GM12878 (cell line): ENCODE measurements at regions not wholly inside any gene's neighbourhood (a gene's known extent, or its start where the extent isn't known, plus 50 kb on each side); places are given as distances from the start of the nearest gene placed in this dataset.
A peak's percentile ranks its signal among the peaks of the same experiment; 100 is the strongest.

Experiments used
- ATAC-seq: fragments of 200-7000 bp; cut with Tn5 transposase; 3 replicates; pipeline ENCODE4 v1.9.1; 2020; ENCODE audit warnings: mild to moderate bottlenecking, moderate library complexity
- BruUV-seq: library from RNA; stranded (reverse); fragments of 400-500 nt; replicated peaks from 2 replicates; lab custom pipeline; 2021; lab: Mats Ljungman, UMichigan
- CTCF ChIA-PET: fragments of 300-600 bp; sonication (Branson Sonifier 250); formaldehyde crosslinking; extraction: SDS; loops from one replicate; lab custom pipeline; 2021; ENCODE audit warnings: inconsistent platforms; lab: Yijun Ruan, JAX
- POLR2A ChIA-PET: fragments of 350-600 bp; formaldehyde crosslinking; extraction: SDS; loops from one replicate; lab custom pipeline; 2021; ENCODE audit warnings: inconsistent platforms; lab: Charles Lee
- RAD21 ChIA-PET: fragments of 300-600 bp; sonication (Branson Sonifier 250); formaldehyde crosslinking; loops from one replicate; lab custom pipeline; 2023; ENCODE audit warnings: antibody characterized with exemption; ENCODE audit not compliant: unreplicated experiment; lab: Charles Lee
- SMC1A ChIA-PET: fragments of 300-600 bp; sonication (Branson Sonifier 250); formaldehyde crosslinking; loops from one replicate; lab custom pipeline; 2023; ENCODE audit not compliant: unreplicated experiment, uncharacterized antibody; lab: Charles Lee
- DNase-seq: peaks from one replicate; pipeline ENCODE4 v3.0.0-alpha.2; 2011; ENCODE audit warnings: low read depth, low spot score
- FAIRE-seq: peaks from 3 replicates; lab custom pipeline; 2011; peaks lifted over from hg19 to GRCh38; lab: Jason Lieb, UNC
- H2AFZ ChIP-seq: 2 replicates; pipeline ENCODE4 v1.6.0; 2011; ENCODE audit warnings: low read depth, low read length, control low read depth; ENCODE audit not compliant: control insufficient read depth
- H3K27ac ChIP-seq: 2 replicates; pipeline ENCODE4 v1.5.1; 2011; ENCODE audit warnings: control low read depth; ENCODE audit not compliant: control insufficient read depth, insufficient read depth
- H3K27me3 ChIP-seq, 2 experiments: replicated peaks in 1 of 2; 2 replicates each; pipeline versions ENCODE4 v1.6.0 to v1.6.1; 2011; ENCODE audit warnings: low read length in 1 of 2; ENCODE audit not compliant: control insufficient read depth in 2 of 2, insufficient read depth in 2 of 2
- H3K36me3 ChIP-seq, 2 experiments: 2 replicates each; pipeline ENCODE4 v1.5.1; 2011; ENCODE audit warnings: low read length in 1 of 2; ENCODE audit not compliant: control insufficient read depth in 2 of 2, insufficient read depth in 2 of 2
- H3K4me1 ChIP-seq: 2 replicates; pipeline ENCODE4 v1.6.1; 2011; ENCODE audit warnings: mild to moderate bottlenecking, low read length, moderate library complexity, mixed read lengths; ENCODE audit not compliant: control insufficient read depth, insufficient read depth
- H3K4me2 ChIP-seq: 2 replicates; pipeline ENCODE4 v1.6.0; 2011; ENCODE audit warnings: control low read depth; ENCODE audit not compliant: control insufficient read depth, insufficient read depth
- H3K4me3 ChIP-seq: fragments of 200-600 bp; sonication (generic); 2 replicates; pipeline ENCODE4 v1.5.1; 2016
- H3K79me2 ChIP-seq: 2 replicates; pipeline ENCODE4 v1.6.0; 2011; ENCODE audit warnings: low read length; ENCODE audit not compliant: control insufficient read depth, insufficient read depth
- H3K9ac ChIP-seq: 2 replicates; pipeline ENCODE4 v1.8.0; 2011; ENCODE audit warnings: low read length, control low read depth, mixed read lengths; ENCODE audit not compliant: control insufficient read depth, insufficient read depth
- H3K9me3 ChIP-seq: replicated peaks from 3 replicates; pipeline ENCODE4 v1.5.1; 2011; ENCODE audit warnings: mild to moderate bottlenecking, low read length; ENCODE audit not compliant: control insufficient read depth, insufficient read depth
- H4K20me1 ChIP-seq: 2 replicates; pipeline ENCODE4 v1.6.0; 2011; ENCODE audit not compliant: control insufficient read depth, insufficient read depth
- BHLHE40 ChIP-seq, 2 experiments: fragments of 450-650 bp in 1 of 2; IDR thresholded peaks; 2 replicates each; pipeline ENCODE4 v1.6.1; 2011 to 2017; ENCODE audit warnings: low read depth in 2 of 2, borderline replicate concordance in 1 of 2, improper control_type of control experiment in 1 of 2, low read length in 1 of 2, mild to moderate bottlenecking in 1 of 2
- BRCA1 ChIP-seq: IDR thresholded peaks from 2 replicates; pipeline ENCODE4 v1.6.1; 2011; ENCODE audit warnings: low read depth, low read length, improper control_type of control experiment
- CEBPB ChIP-seq, 2 experiments: fragments of 150-350 bp in 1 of 2; IDR thresholded peaks; 2 replicates each; pipeline ENCODE4 v1.6.1; 2012 to 2014; ENCODE audit warnings: low read depth in 2 of 2, low read length in 2 of 2, borderline replicate concordance in 1 of 2, inconsistent platforms in 1 of 2
- CHD4 ChIP-seq: fragments of 200-600 bp; sonication (generic); IDR thresholded peaks from 2 replicates; pipeline ENCODE4 v1.6.1; 2016; ENCODE audit warnings: mild to moderate bottlenecking
- ETV6 ChIP-seq, 2 experiments: fragments of 450-650 bp in 1 of 2; IDR thresholded peaks in 1 of 2; conservative IDR thresholded peaks in 1 of 2; 2 replicates each; pipeline ENCODE4 v1.6.1; 2014; ENCODE audit warnings: antibody characterized with exemption in 1 of 2, borderline replicate concordance in 1 of 2, low read depth in 1 of 2, mild to moderate bottlenecking in 1 of 2, moderate library complexity in 1 of 2
- MYC ChIP-seq: IDR thresholded peaks from 2 replicates; pipeline ENCODE4 v1.6.1; 2011; ENCODE audit warnings: mild to moderate bottlenecking, low read length, moderate library complexity, inconsistent platforms; ENCODE audit not compliant: insufficient read depth, insufficient replicate concordance, insufficient read length, severe bottlenecking
- SIN3A ChIP-seq: IDR thresholded peaks from 2 replicates; pipeline ENCODE4 v1.6.1; 2012; ENCODE audit warnings: low read depth, low read length, improper control_type of control experiment
- WGBS: methylation state at CpG from one replicate; pipeline ENCODE4 v1.1.6; 2016; ENCODE audit warnings: low lambda C conversion rate; ENCODE audit not compliant: insufficient replicate concordance, insufficient coverage; ENCODE audit errors: missing lambda C conversion rate; 5-methylcytosine and 5-hydroxymethylcytosine counted together
- in situ Hi-C: fragments of 300-500 bp; cut with MboI; formaldehyde crosslinking; loops from 9 replicates; pipeline ENCODE4 v1.14.3; 2018; ENCODE audit warnings: mixed read lengths
- intact Hi-C: fragments of 100-400 bp; cut with micrococcal nuclease; formaldehyde crosslinking; loops from one replicate; pipeline ENCODE4 v1.14.2; 2022; ENCODE audit not compliant: unreplicated experiment
- TF ChIP-seq, protein P1 (sequence below): fragments of 450-650 bp; IDR thresholded peaks from 2 replicates; pipeline ENCODE4 v1.6.1; 2017; ENCODE audit warnings: mild to moderate bottlenecking, moderate library complexity

DNA sequence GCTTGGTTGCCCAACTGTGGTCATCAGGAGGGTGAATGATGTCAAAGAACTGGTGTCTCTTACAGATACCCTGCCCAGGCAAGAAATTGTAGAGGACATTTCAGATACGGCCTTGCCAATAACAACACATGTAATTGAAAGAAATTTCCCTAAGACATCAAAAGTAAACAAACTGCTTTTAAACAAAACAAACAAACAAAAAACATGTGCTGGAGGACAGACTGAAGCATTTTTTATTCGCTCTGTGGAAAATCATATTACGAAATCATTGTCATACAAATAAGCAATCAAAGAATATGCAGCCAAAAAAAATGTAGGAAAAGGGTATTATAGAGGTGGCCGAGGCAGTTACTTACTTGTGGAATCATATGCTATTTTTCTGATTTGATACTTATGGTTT lies 52.1 kb upstream of the MYEOV start:
- SMC1A ChIA-PET: interaction anchor here (0.8 to 1.2 kb wide), 4 partner anchors 13 to 146 kb away, joined by 3 to 5 read pairs (median 3); no protein-coding TSS in a partner anchor
- intact Hi-C loops: no loop called here
- H3K27me3 ChIP-seq: no peaks in the 10 kb centered on the region
- CTCF ChIA-PET: interaction anchor here (0.7 to 1.0 kb wide), 3 partner anchors 15 to 110 kb away, joined by 3 to 5 read pairs (median 4); no protein-coding TSS in a partner anchor
- ATAC-seq (no peak), DNase-seq (no peak), FAIRE-seq (no peak)
- no peak overlapping the region for H3K4me2 ChIP-seq
- no peak overlapping the region for H2AFZ ChIP-seq
- H4K20me1 ChIP-seq: no peaks in the 10 kb centered on the region
- WGBS: 75% methylated on average over 4 of the region's 4 CpGs
- RAD21 ChIA-PET: interaction anchor here (0.9 to 1.1 kb wide), 2 partner anchors 13 to 36 kb away, joined by 3 read pairs; no protein-coding TSS in a partner anchor
- H3K9ac ChIP-seq: no peak overlapping the region
- H3K36me3 ChIP-seq: no peaks in the 10 kb centered on the region
- H3K27ac ChIP-seq: no peak overlapping the region
- in situ Hi-C loops: no loop called here
- POLR2A ChIA-PET: interaction anchor here (0.6 to 1.0 kb wide), 3 partner anchors 12 to 76 kb away, joined by 4 to 6 read pairs (median 4); no protein-coding TSS in a partner anchor
- peaks cover 1% of the 10 kb centered on the region; the same call in 2 of the 3 replicates for H3K9me3 ChIP-seq
- no peak overlapping the region for H3K4me3 ChIP-seq
- no TSS peak for BruUV-seq
- no peaks in the 10 kb centered on the region; the same call in 1 of the 2 replicates for H3K4me1 ChIP-seq
- no peaks in the 10 kb centered on the region for H3K79me2 ChIP-seq
- TF ChIP-seq BRCA1: no peak
- no peak for TF ChIP-seq MYC
- no peak for TF ChIP-seq CEBPB (IDR thresholded peaks at IDR 0.05; ENCODE audit: borderline replicate concordance in 1 of 2, low read depth in 2 of 2, low read length in 2 of 2)
- TF ChIP-seq CHD4: no peak
- no peak for TF ChIP-seq BHLHE40 (IDR thresholded peaks at IDR 0.05; ENCODE audit: borderline replicate concordance in 1 of 2, low read depth in 2 of 2, low read length in 1 of 2)

DNA sequence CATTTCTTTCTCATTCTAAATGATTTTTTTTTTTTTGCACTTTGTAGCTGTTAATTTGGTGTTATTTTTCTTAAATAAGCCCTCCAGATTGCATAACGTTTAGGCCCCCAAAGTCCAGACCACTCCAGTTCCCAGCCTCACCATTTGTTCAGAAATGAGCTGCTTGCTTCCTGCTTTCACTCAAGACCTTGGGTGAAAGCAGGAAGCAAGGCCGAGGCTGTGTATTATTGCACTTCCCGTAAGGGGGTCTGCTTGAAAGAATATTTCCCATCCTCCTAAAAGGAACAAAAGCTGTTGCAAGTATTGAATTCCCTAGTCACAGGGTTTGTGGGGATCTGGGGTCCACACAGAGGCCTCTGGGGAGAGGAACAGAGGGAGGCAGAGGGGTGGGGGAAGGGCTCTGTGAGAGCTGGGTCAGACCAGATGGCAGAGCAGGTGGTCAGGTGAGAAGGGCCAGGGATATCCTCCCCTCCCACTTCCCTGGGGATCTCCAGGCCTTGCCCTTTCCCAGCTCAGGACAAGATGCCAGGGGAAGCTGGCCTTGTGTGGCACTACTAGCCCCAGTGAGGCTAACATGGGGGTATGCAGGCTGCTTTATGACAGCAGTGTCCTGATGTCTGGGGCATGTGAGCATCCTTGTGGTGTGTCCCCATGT lies 51.6 kb upstream of the MYEOV start:
- H3K27ac ChIP-seq: no peak overlapping the region
- in situ Hi-C loops: no loop called here
- RAD21 ChIA-PET: interaction anchor here (0.9 to 1.1 kb wide), 2 partner anchors 13 to 36 kb away, joined by 3 read pairs; no protein-coding TSS in a partner anchor
- intact Hi-C loops: no loop called here
- DNase-seq (no peak), FAIRE-seq (no peak), ATAC-seq (no peak)
- no peak overlapping the region for H3K4me3 ChIP-seq
- SMC1A ChIA-PET: interaction anchor here (0.8 to 1.2 kb wide), 4 partner anchors 14 to 146 kb away, joined by 3 to 5 read pairs (median 3); no protein-coding TSS in a partner anchor
- peaks cover 1% of the 10 kb centered on the region; the same call in 2 of the 3 replicates for H3K9me3 ChIP-seq
- no peaks in the 10 kb centered on the region for H3K36me3 ChIP-seq
- no peaks in the 10 kb centered on the region for H4K20me1 ChIP-seq
- no peaks in the 10 kb centered on the region for H3K79me2 ChIP-seq
- BruUV-seq: no TSS peak
- POLR2A ChIA-PET: interaction anchor here (0.6 to 1.0 kb wide), 3 partner anchors 12 to 77 kb away, joined by 4 to 6 read pairs (median 4); no protein-coding TSS in a partner anchor
- peak overlapping the region; percentile 76 for H2AFZ ChIP-seq
- TF ChIP-seq SIN3A: no peak
- TF ChIP-seq ETV6 (conservative IDR thresholded peaks at IDR 0.05 in 1 of 2, IDR thresholded peaks at IDR 0.05 in 1 of 2; ENCODE audit: borderline replicate concordance in 1 of 2, low read depth in 1 of 2): 0 out of 4 replicates have a peak, but pooled peaks of 1 of the 2 experiments have one; percentile 21
- TF ChIP-seq, protein P1, sequence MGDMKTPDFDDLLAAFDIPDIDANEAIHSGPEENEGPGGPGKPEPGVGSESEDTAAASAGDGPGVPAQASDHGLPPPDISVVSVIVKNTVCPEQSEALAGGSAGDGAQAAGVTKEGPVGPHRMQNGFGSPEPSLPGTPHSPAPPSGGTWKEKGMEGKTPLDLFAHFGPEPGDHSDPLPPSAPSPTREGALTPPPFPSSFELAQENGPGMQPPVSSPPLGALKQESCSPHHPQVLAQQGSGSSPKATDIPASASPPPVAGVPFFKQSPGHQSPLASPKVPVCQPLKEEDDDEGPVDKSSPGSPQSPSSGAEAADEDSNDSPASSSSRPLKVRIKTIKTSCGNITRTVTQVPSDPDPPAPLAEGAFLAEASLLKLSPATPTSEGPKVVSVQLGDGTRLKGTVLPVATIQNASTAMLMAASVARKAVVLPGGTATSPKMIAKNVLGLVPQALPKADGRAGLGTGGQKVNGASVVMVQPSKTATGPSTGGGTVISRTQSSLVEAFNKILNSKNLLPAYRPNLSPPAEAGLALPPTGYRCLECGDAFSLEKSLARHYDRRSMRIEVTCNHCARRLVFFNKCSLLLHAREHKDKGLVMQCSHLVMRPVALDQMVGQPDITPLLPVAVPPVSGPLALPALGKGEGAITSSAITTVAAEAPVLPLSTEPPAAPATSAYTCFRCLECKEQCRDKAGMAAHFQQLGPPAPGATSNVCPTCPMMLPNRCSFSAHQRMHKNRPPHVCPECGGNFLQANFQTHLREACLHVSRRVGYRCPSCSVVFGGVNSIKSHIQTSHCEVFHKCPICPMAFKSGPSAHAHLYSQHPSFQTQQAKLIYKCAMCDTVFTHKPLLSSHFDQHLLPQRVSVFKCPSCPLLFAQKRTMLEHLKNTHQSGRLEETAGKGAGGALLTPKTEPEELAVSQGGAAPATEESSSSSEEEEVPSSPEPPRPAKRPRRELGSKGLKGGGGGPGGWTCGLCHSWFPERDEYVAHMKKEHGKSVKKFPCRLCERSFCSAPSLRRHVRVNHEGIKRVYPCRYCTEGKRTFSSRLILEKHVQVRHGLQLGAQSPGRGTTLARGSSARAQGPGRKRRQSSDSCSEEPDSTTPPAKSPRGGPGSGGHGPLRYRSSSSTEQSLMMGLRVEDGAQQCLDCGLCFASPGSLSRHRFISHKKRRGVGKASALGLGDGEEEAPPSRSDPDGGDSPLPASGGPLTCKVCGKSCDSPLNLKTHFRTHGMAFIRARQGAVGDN: peak; percentile 20; the same call in 1 of the 2 replicates
- CTCF ChIA-PET: interaction anchor here (0.7 to 1.0 kb wide), 3 partner anchors 15 to 111 kb away, joined by 3 to 5 read pairs (median 4); no protein-coding TSS in a partner anchor
- no peaks in the 10 kb centered on the region for H3K27me3 ChIP-seq
- no peaks in the 10 kb centered on the region; the same call in 1 of the 2 replicates for H3K4me1 ChIP-seq
- WGBS: 0% methylated on average over 3 of the region's 3 CpGs
- no peak overlapping the region for H3K9ac ChIP-seq
- H3K4me2 ChIP-seq: no peak overlapping the region
